GM12873 (cell line): ENCODE measurements at regions not wholly inside any gene's neighbourhood (a gene's known extent, or its start where the extent isn't known, plus 50 kb on each side); places are given as distances from the start of the nearest gene placed in this dataset.

ENCODE experiments used
- TF ChIP-seq, protein P1 (sequence below): IDR thresholded peaks from 2 replicates; pipeline ENCODE4 v1.5.1; 2012; ENCODE audit warnings: low read depth, mild to moderate bottlenecking, moderate library complexity, low read length, control low read depth; ENCODE audit not compliant: insufficient read depth; ENCODE audit errors: missing control alignments

DNA sequence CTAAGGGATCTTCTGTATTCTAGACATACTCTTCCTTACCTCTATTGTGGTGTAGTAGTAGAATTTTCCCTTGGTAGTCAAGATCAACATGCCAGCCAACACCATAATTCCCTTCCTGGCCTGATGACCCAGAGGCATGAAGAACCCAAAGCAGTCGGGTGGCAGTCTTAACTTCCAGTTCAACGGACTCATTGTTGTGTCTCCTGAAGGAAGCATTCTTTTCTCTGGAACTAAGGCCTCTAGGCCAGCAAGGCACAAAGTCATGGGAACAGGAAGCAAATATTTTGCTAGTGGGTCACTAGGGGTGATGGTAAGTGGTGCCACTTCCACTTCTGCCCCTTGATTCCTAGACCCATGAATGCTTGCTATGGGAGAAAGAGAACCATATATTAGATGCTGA lies 55.2 kb upstream of the DAPK1 start:
- TF ChIP-seq, protein P1, sequence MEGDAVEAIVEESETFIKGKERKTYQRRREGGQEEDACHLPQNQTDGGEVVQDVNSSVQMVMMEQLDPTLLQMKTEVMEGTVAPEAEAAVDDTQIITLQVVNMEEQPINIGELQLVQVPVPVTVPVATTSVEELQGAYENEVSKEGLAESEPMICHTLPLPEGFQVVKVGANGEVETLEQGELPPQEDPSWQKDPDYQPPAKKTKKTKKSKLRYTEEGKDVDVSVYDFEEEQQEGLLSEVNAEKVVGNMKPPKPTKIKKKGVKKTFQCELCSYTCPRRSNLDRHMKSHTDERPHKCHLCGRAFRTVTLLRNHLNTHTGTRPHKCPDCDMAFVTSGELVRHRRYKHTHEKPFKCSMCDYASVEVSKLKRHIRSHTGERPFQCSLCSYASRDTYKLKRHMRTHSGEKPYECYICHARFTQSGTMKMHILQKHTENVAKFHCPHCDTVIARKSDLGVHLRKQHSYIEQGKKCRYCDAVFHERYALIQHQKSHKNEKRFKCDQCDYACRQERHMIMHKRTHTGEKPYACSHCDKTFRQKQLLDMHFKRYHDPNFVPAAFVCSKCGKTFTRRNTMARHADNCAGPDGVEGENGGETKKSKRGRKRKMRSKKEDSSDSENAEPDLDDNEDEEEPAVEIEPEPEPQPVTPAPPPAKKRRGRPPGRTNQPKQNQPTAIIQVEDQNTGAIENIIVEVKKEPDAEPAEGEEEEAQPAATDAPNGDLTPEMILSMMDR, result no peak

DNA sequence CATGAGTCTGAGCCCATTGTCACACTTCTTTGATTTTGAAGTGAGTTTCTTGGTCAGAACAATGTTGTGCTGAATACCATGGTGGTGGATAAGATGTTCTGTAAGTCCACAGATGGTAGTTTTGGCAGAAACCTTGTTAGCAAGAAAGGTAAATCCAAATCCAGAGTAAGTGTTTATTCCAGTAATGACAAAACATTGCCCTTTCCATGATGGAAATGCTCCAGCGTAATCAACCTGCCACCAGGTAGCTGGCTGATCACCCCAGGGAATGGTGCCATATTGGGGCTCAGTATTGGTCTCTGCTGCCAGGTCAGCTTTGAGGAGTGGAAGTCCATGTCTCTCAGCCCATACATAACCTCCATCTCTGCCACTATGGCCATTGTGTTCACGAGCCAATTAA lies 54.7 kb upstream of the DAPK1 start:
- TF ChIP-seq, protein P1, result no peak

DNA sequence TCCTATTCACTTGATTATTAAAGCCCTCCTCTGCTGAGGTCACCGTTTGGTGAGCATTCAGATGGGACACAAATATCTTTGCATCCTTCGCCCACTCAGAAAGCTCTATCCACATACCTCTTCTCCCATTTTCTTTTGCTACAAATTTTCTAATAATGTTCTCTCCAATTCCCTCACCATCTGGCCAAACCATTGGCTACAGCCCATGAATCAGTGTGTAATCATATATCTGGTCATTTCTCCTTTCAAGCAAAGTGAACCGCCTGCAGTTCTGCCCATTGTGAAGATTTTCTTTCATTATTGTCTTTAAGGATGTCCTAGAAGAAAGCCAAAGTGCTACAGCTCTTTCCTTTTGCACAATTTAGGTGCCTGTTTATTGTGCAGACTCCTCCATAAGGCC lies 54.2 kb upstream of the DAPK1 start:
- TF ChIP-seq, protein P1, result no peak

DNA sequence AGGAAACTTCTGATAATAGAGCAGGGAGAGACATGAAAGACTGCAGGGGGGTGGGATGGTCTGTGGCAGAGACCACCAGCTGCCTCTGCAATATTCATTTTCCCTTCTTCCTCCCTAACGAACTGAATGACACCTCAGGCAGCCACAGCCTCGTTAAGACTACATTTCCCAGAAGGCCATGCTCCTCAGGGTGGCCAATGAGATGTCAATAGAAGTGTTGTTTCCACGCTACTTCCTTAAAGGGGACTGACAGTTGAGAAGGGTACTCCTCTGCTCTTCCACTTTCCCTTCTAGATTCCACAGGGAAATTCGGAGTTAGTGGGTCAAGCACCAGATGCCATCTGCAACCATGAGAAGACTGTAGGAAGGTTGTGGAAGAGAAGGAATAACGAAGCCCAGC lies 52.0 kb upstream of the DAPK1 start:
- TF ChIP-seq, protein P1, result no peak

DNA sequence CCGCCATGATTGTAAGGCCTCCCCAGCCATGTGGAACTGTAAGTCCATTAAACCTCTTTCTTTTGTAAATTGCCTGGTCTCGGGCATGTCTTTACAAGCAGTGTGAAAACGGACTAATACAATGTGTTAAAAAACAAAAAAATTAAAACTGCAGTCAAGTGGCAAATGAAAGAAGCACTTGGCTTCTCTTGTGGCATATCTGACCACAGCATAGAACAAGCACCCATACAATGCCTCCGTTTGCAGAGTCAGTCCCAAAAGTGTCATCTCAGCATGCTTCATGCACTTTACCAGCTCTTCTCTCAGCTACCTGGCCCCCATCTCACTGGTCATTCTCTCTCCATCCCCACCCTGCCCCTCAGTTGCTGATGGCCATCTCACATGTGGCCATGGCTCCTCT lies 51.1 kb upstream of the DAPK1 start:
- TF ChIP-seq, protein P1, result no peak

DNA sequence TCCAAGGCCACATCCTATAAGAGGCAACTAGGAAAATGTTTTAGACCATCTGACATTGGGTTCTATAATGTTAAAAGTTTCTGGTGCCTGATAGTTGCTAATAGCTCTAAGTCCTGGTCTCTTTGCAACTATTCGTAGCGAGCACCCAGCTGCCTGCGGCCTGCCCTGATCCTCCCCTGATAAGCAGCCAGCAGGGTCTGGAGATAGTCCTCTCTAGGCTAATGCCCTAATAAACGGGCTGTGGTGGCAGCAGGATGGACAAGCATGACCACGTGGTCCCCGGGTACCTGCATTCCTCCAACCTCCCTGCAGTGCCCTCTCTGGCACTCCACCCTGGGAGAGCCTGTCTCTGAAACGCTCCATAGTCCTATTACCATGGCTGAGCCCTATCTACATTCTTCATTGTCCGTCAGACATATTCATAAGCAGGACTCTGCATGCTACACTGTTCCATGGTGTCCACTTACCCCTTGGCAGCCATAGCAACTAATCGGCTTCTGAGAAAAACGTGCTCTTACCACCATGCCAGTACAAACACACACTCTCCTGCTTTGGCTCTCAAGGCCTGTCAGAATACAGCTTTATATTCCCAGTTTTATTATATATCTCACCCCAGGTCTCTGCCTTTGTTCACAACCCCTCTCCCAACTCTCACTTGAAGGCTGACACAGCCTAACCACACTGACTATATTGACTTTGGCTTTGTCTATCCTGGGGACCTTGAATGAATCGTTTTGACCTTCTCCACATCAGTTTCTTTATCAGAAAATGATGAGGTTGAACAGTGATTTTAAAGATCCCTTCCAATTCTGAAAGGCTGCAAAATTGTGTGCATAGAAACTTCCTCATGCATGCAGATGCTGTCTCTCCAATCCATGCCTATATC lies 49.9 kb upstream of the DAPK1 start:
- TF ChIP-seq, protein P1, result no peak
